Aorta (tissue), 5 donors: ENCODE measurements at regions not wholly inside any gene's neighbourhood (a gene's known extent, or its start where the extent isn't known, plus 50 kb on each side); places are given as distances from the start of the nearest gene placed in this dataset.

ENCODE experiments used
- ATAC-seq: fragments of 200-7000 bp; cut with Tn5 transposase; one replicate; pipeline ENCODE4 v1.9.1; 2022; ENCODE audit warnings: moderate library complexity; ENCODE audit not compliant: low FRiP score
- DNase-seq, 2 donors: peaks; one replicate each; pipeline ENCODE4 v3.0.0-alpha.2; 2020
- H3K27ac ChIP-seq, 2 donors: one replicate each; pipeline ENCODE4 v1.5.1; 2013; ENCODE audit warnings: low read length in 2 of 2, mild to moderate bottlenecking in 2 of 2, moderate library complexity in 2 of 2, control low read depth in 1 of 2, inconsistent platforms in 1 of 2, low read depth in 1 of 2
- H3K27me3 ChIP-seq, 2 donors: one replicate each; pipeline ENCODE4 v1.6.1; 2013; ENCODE audit warnings: control low read depth in 1 of 2, low read length in 1 of 2, mild to moderate bottlenecking in 1 of 2, moderate library complexity in 1 of 2; ENCODE audit not compliant: insufficient read depth in 2 of 2, control insufficient read depth in 1 of 2
- H3K36me3 ChIP-seq, 2 donors: one replicate each; pipeline ENCODE4 v1.6.1; 2013; ENCODE audit warnings: control low read depth in 1 of 2, low read length in 1 of 2, mild to moderate bottlenecking in 1 of 2; ENCODE audit not compliant: insufficient read depth in 2 of 2, control insufficient read depth in 1 of 2
- H3K4me1 ChIP-seq, 2 donors: one replicate each; pipeline ENCODE4 v1.6.1; 2013; ENCODE audit warnings: low read length in 2 of 2, control low read depth in 1 of 2, mild to moderate bottlenecking in 1 of 2, moderate library complexity in 1 of 2; ENCODE audit not compliant: insufficient read depth in 2 of 2, control insufficient read depth in 1 of 2
- H3K4me3 ChIP-seq, 2 donors: one replicate each; pipeline ENCODE4 v1.5.1; 2013; ENCODE audit warnings: low read length in 2 of 2, control low read depth in 1 of 2, mild to moderate bottlenecking in 1 of 2
- H3K9me3 ChIP-seq: one replicate; pipeline ENCODE4 v1.6.1; 2013; ENCODE audit warnings: mild to moderate bottlenecking, low read length; ENCODE audit not compliant: control insufficient read depth
- WGBS, 2 donors: extraction: QIAGEN DNeasy Blood & Tissue Kit; methylation state at CpG; one replicate each; pipeline ENCODE4 v1.1.7; 2013; 5-methylcytosine and 5-hydroxymethylcytosine counted together
- intact Hi-C, 2 donors: fragments of 100-400 bp; cut with DNase I; formaldehyde crosslinking; loops; one replicate each; pipeline versions ENCODE4 v1.14.2 to v1.15.0; 2022
- donor health status: healthy with polysubstance abuse.
- donor health status: Bipolar disorder and iron deficiency.
- donor health status: DM: no; HTN: no; CAD: no.
- donor health status: DM: no; HTN: no; CAD: no.
- donor health status: DM: yes; HTN: yes; CAD: no.

GRCh38 chr11:80239217-80239616, 798.4 kb upstream of the TENM4 start:
- intact Hi-C loops: no loop called here
- DNase-seq (no peak), ATAC-seq (no peak)
- H3K36me3 ChIP-seq: no peaks in the 10 kb centered on the region
- H3K4me1 ChIP-seq: no peaks in the 10 kb centered on the region
- H3K9me3 ChIP-seq: no peaks in the 10 kb centered on the region
- no peaks in the 10 kb centered on the region for H3K27me3 ChIP-seq
- 95% methylated on average over 1 of the region's 1 CpG for WGBS, 2 donors
- H3K27ac ChIP-seq: no peak overlapping the region
- no peak overlapping the region for H3K4me3 ChIP-seq

GRCh38 chr11:80227915-80228314, 787.1 kb upstream of the TENM4 start:
- H3K27me3 ChIP-seq: no peaks in the 10 kb centered on the region
- peaks cover 3% of the 10 kb centered on the region for H3K9me3 ChIP-seq
- no peak overlapping the region for H3K27ac ChIP-seq
- intact Hi-C loops: no loop called here
- DNase-seq (no peak), ATAC-seq (no peak)
- H3K4me3 ChIP-seq: no peak overlapping the region
- no peaks in the 10 kb centered on the region for H3K4me1 ChIP-seq
- H3K36me3 ChIP-seq: no peaks in the 10 kb centered on the region

- Histone ChIP-seq H3K4me3 (no peak overlapping the region), H3K27ac (no peak overlapping the region), H3K36me3 (no peaks in the 10 kb centered on the region), H3K9me3 (no peaks in the 10 kb centered on the region), H3K4me1 (no peaks in the 10 kb centered on the region), H3K27me3 (no peaks in the 10 kb centered on the region)
- intact Hi-C loops: no loop called here
- 82 to 92% methylated on average over 2 of the region's 2 CpGs for WGBS, 2 donors
- no peak for ATAC-seq
- DNase-seq: no peak
Measured at GRCh38 chr11:80214413-80214812, 773.6 kb upstream of the TENM4 start.

GRCh38 chr11:80211673-80212072, 770.8 kb upstream of the TENM4 start:
- no peak for DNase-seq
- H3K4me1 ChIP-seq: no peaks in the 10 kb centered on the region
- no peaks in the 10 kb centered on the region for H3K27me3 ChIP-seq
- intact Hi-C loops: no loop called here
- H3K9me3 ChIP-seq: no peaks in the 10 kb centered on the region
- no peak overlapping the region for H3K4me3 ChIP-seq
- ATAC-seq: no peak
- WGBS, 2 donors: 64 to 75% methylated on average over 3 of the region's 3 CpGs
- H3K27ac ChIP-seq: no peak overlapping the region
- H3K36me3 ChIP-seq: no peaks in the 10 kb centered on the region

- ATAC-seq: no peak
- Histone ChIP-seq H3K9me3 (no peaks in the 10 kb centered on the region), H3K4me3 (peak overlapping the region in 1 of 2 donors; percentile 10), H3K27ac (no peak overlapping the region), H3K27me3 (no peaks in the 10 kb centered on the region), H3K4me1 (no peaks in the 10 kb centered on the region), H3K36me3 (no peaks in the 10 kb centered on the region)
- intact Hi-C loops: no loop called here
- no peak for DNase-seq
Measured at GRCh38 chr11:80204021-80204420, 763.2 kb upstream of the TENM4 start.

GRCh38 chr11:80196932-80197554, 756.2 kb upstream of the TENM4 start:
- WGBS, 2 donors: 95 to 97% methylated on average over 4 of the region's 4 CpGs
- intact Hi-C loops: no loop called here
- no peaks in the 10 kb centered on the region for H3K9me3 ChIP-seq
- DNase-seq (no peak), ATAC-seq (no peak)
- no peak overlapping the region for H3K27ac ChIP-seq
- no peak overlapping the region for H3K4me3 ChIP-seq
- H3K4me1 ChIP-seq: no peaks in the 10 kb centered on the region
- no peaks in the 10 kb centered on the region for H3K27me3 ChIP-seq
- H3K36me3 ChIP-seq: no peaks in the 10 kb centered on the region

- H3K36me3 ChIP-seq: no peaks in the 10 kb centered on the region
- no peak overlapping the region for H3K27ac ChIP-seq
- H3K9me3 ChIP-seq: no peaks in the 10 kb centered on the region
- H3K4me3 ChIP-seq: no peak overlapping the region
- no peak for ATAC-seq
- intact Hi-C loops: no loop called here
- no peaks in the 10 kb centered on the region for H3K27me3 ChIP-seq
- no peak for DNase-seq
- no peaks in the 10 kb centered on the region for H3K4me1 ChIP-seq
Measured at GRCh38 chr11:80196041-80196440, 755.2 kb upstream of the TENM4 start.

GRCh38 chr11:80194625-80195024, 753.8 kb upstream of the TENM4 start:
- H3K27me3 ChIP-seq: no peaks in the 10 kb centered on the region
- intact Hi-C loops: no loop called here
- H3K9me3 ChIP-seq: no peaks in the 10 kb centered on the region
- no peaks in the 10 kb centered on the region for H3K36me3 ChIP-seq
- ATAC-seq (no peak), DNase-seq (no peak)
- 58% methylated on average over 1 of the region's 1 CpG for WGBS, 2 donors
- H3K4me3 ChIP-seq: no peak overlapping the region
- no peak overlapping the region for H3K27ac ChIP-seq
- no peaks in the 10 kb centered on the region for H3K4me1 ChIP-seq

- DNase-seq (no peak), ATAC-seq (no peak)
- intact Hi-C loops: no loop called here
- H3K4me3 ChIP-seq: no peak overlapping the region
- 84% methylated on average over 1 of the region's 1 CpG for WGBS, 2 donors
- no peaks in the 10 kb centered on the region for H3K36me3 ChIP-seq
- H3K27ac ChIP-seq: no peak overlapping the region
- H3K4me1 ChIP-seq: no peaks in the 10 kb centered on the region
- H3K27me3 ChIP-seq: no peaks in the 10 kb centered on the region
- no peaks in the 10 kb centered on the region for H3K9me3 ChIP-seq
Measured at GRCh38 chr11:80194016-80194415, 753.2 kb upstream of the TENM4 start.
